GM18499 (cell line): ENCODE measurements at regions not wholly inside any gene's neighbourhood (a gene's known extent, or its start where the extent isn't known, plus 50 kb on each side); places are given as distances from the start of the nearest gene placed in this dataset.

Source experiments
- ATAC-seq: cut with Tn5 transposase; IDR thresholded peaks from one replicate; pipeline ENCODE4 v1.9.1; 2021; ENCODE audit warnings: moderate number of reproducible peaks; ENCODE audit not compliant: insufficient read depth, unreplicated experiment

- ATAC-seq: no peak
These were observed 182.1 kb downstream of the RFC3 start for GRCh38 chr13:33999811-34000605.

- no peak for ATAC-seq
These were observed 183.0 kb downstream of the RFC3 start for GRCh38 chr13:34000955-34001354.

- ATAC-seq: no peak
These were observed 183.4 kb downstream of the RFC3 start for GRCh38 chr13:34001389-34001788.

- no peak for ATAC-seq
These were observed 184.2 kb downstream of the RFC3 start for GRCh38 chr13:34002141-34002540.

GRCh38 chr13:34002924-34003323 lies 185.0 kb downstream of the RFC3 start:
- no peak for ATAC-seq

- ATAC-seq: no peak
These were observed 185.7 kb downstream of the RFC3 start for GRCh38 chr13:34003656-34004055.

GRCh38 chr13:34004676-34005075 lies 186.7 kb downstream of the RFC3 start:
- no peak for ATAC-seq

- no peak for ATAC-seq
These were observed 188.1 kb downstream of the RFC3 start for GRCh38 chr13:34006011-34006410.

- ATAC-seq: no peak
These were observed 193.7 kb downstream of the RFC3 start for GRCh38 chr13:34011552-34012085.

- ATAC-seq: no peak
These were observed 194.4 kb downstream of the RFC3 start for GRCh38 chr13:34012382-34012781.

- no peak for ATAC-seq
These were observed 195.1 kb downstream of the RFC3 start for GRCh38 chr13:34013061-34013460.

- ATAC-seq: no peak
These were observed 199.3 kb downstream of the RFC3 start for GRCh38 chr13:34017231-34017630.

GRCh38 chr13:34019870-34020269 lies 201.9 kb downstream of the RFC3 start:
- ATAC-seq: no peak

- ATAC-seq: no peak
These were observed 202.4 kb downstream of the RFC3 start for GRCh38 chr13:34020388-34020787.

GRCh38 chr13:34021619-34022018 lies 203.7 kb downstream of the RFC3 start:
- ATAC-seq: no peak

- ATAC-seq: no peak
These were observed 207.8 kb downstream of the RFC3 start for GRCh38 chr13:34025746-34026145.

- no peak for ATAC-seq
These were observed 208.4 kb downstream of the RFC3 start for GRCh38 chr13:34026308-34026707.

- ATAC-seq: no peak
These were observed 210.8 kb downstream of the RFC3 start for GRCh38 chr13:34028496-34029442.

- ATAC-seq: no peak
These were observed 212.8 kb downstream of the RFC3 start for GRCh38 chr13:34030782-34031181.

- no peak for ATAC-seq
These were observed 213.7 kb downstream of the RFC3 start for GRCh38 chr13:34031610-34032009.

- ATAC-seq: no peak
These were observed 216.5 kb downstream of the RFC3 start for GRCh38 chr13:34034411-34034810.
